IMR-90 (cell line): ENCODE measurements at regions not wholly inside any gene's neighbourhood (a gene's known extent, or its start where the extent isn't known, plus 50 kb on each side); places are given as distances from the start of the nearest gene placed in this dataset.

ENCODE experiments used
- ATAC-seq: fragments of 200-7000 bp; cut with Tn5 transposase; 2 replicates; pipeline ENCODE4 v1.9.1; 2020; ENCODE audit warnings: low read depth, mild to moderate bottlenecking, moderate library complexity
- BruUV-seq: library from RNA; stranded (reverse); fragments of 400-500 nt; replicated peaks from 2 replicates; lab custom pipeline; 2021; lab: Mats Ljungman, UMichigan
- CTCF ChIA-PET: fragments of 300-600 bp; formaldehyde crosslinking; extraction: SDS; loops from one replicate; lab custom pipeline; 2021; ENCODE audit warnings: antibody characterized with exemption; lab: Yijun Ruan, JAX
- POLR2A ChIA-PET: fragments of 300-600 bp; sonication (Branson Sonifier 250); formaldehyde crosslinking; loops from one replicate; lab custom pipeline; 2022; ENCODE audit warnings: antibody characterized with exemption; ENCODE audit not compliant: unreplicated experiment; lab: Charles Lee
- DNase-seq: peaks from one replicate; pipeline ENCODE4 v3.0.0; 2013
- H2AFZ ChIP-seq: replicated peaks from 2 replicates; pipeline ENCODE3; 2013; ENCODE audit warnings: low read length, mild to moderate bottlenecking; ENCODE audit not compliant: poor library complexity
- H2AK5ac ChIP-seq: 2 replicates; pipeline ENCODE4 v1.6.1; 2013; ENCODE audit warnings: low read depth, low read length, inconsistent platforms
- H2AK9ac ChIP-seq: replicated peaks from 2 replicates; pipeline ENCODE3; 2013; ENCODE audit warnings: mild to moderate bottlenecking, low read depth, low read length, moderate library complexity; ENCODE audit not compliant: poor library complexity
- H2BK120ac ChIP-seq: 2 replicates; pipeline ENCODE4 v1.6.1; 2013; ENCODE audit warnings: low read depth, low read length, inconsistent platforms
- H2BK15ac ChIP-seq: 3 replicates; pipeline ENCODE4 v1.6.1; 2013; ENCODE audit warnings: low read depth, low read length, inconsistent platforms
- H2BK20ac ChIP-seq: 2 replicates; pipeline ENCODE4 v1.6.1; 2013; ENCODE audit warnings: low read depth, mild to moderate bottlenecking, inconsistent platforms, low read length, moderate library complexity
- H2BK5ac ChIP-seq: 2 replicates; pipeline ENCODE4 v1.6.1; 2013; ENCODE audit warnings: mild to moderate bottlenecking, low read depth, low read length, inconsistent platforms; ENCODE audit not compliant: poor library complexity, severe bottlenecking
- H3K14ac ChIP-seq: replicated peaks from 2 replicates; pipeline ENCODE4 v1.6.1; 2013; ENCODE audit warnings: low read depth, low read length, inconsistent platforms
- H3K18ac ChIP-seq: 2 replicates; pipeline ENCODE4 v1.6.1; 2013; ENCODE audit warnings: low read depth, low read length, control low read depth
- H3K23ac ChIP-seq: 2 replicates; pipeline ENCODE4 v1.6.1; 2013; ENCODE audit warnings: low read depth, low read length, inconsistent platforms
- H3K27ac ChIP-seq: 2 replicates; pipeline ENCODE4 v1.5.1; 2013; ENCODE audit warnings: mild to moderate bottlenecking, control low read depth, low read length; ENCODE audit not compliant: insufficient read depth
- H3K27me3 ChIP-seq: 2 replicates; pipeline ENCODE4 v1.6.1; 2013; ENCODE audit warnings: low read length; ENCODE audit not compliant: control insufficient read depth, insufficient read depth
- H3K36me3 ChIP-seq: 2 replicates; pipeline ENCODE4 v1.6.1; 2013; ENCODE audit warnings: low read length, mixed read lengths; ENCODE audit not compliant: control insufficient read depth, insufficient read depth
- H3K4ac ChIP-seq: 2 replicates; pipeline ENCODE4 v1.6.1; 2013; ENCODE audit warnings: low read depth, low read length, inconsistent platforms
- H3K4me1 ChIP-seq: 2 replicates; pipeline ENCODE4 v1.6.1; 2013; ENCODE audit warnings: low read length, mixed read lengths; ENCODE audit not compliant: control insufficient read depth, insufficient read depth
- H3K4me2 ChIP-seq: 2 replicates; pipeline ENCODE4 v1.6.1; 2013; ENCODE audit warnings: low read depth, mild to moderate bottlenecking, control low read depth, low read length, moderate library complexity
- H3K4me3 ChIP-seq: 2 replicates; pipeline ENCODE4 v1.5.1; 2013; ENCODE audit warnings: low read depth, mild to moderate bottlenecking, control low read depth, low read length, moderate library complexity; ENCODE audit not compliant: insufficient read depth
- H3K56ac ChIP-seq: 2 replicates; pipeline ENCODE4 v1.6.1; 2013; ENCODE audit warnings: low read length, inconsistent platforms; ENCODE audit not compliant: insufficient read depth; ENCODE audit errors: extremely low read depth
- H3K79me1 ChIP-seq, 2 experiments: 2 replicates each; pipeline ENCODE4 v1.6.1; 2013; ENCODE audit warnings: low read length in 2 of 2, inconsistent platforms in 1 of 2, low read depth in 1 of 2
- H3K9ac ChIP-seq: 2 replicates; pipeline ENCODE4 v1.6.1; 2013; ENCODE audit warnings: low read depth, low read length, control low read depth
- H3K9me1 ChIP-seq: 2 replicates; pipeline ENCODE4 v1.6.1; 2013; ENCODE audit warnings: low read length, inconsistent platforms; ENCODE audit not compliant: insufficient read depth
- H3K9me3 ChIP-seq: 2 replicates; pipeline ENCODE4 v1.6.1; 2013; ENCODE audit warnings: low read length; ENCODE audit not compliant: control insufficient read depth, insufficient read depth
- H4K20me1 ChIP-seq: 2 replicates; pipeline ENCODE4 v1.6.1; 2013; ENCODE audit warnings: low read length, inconsistent platforms; ENCODE audit not compliant: insufficient read depth
- H4K5ac ChIP-seq: 2 replicates; pipeline ENCODE4 v1.6.1; 2013; ENCODE audit warnings: mild to moderate bottlenecking, low read depth, low read length, control low read depth
- H4K8ac ChIP-seq, 2 experiments: 2 replicates each; pipeline ENCODE4 v1.6.1; 2013; ENCODE audit warnings: low read depth in 2 of 2, low read length in 2 of 2, control low read depth in 1 of 2, inconsistent platforms in 1 of 2
- H4K91ac ChIP-seq: 2 replicates; pipeline ENCODE4 v1.6.1; 2013; ENCODE audit warnings: low read depth, low read length, inconsistent platforms; ENCODE audit not compliant: insufficient read depth
- BHLHE40 ChIP-seq: fragments of 150-350 bp; IDR thresholded peaks from 2 replicates; pipeline ENCODE4 v1.6.1; 2016; ENCODE audit warnings: mild to moderate bottlenecking, low read depth, low read length
- CEBPB ChIP-seq: IDR thresholded peaks from 2 replicates; pipeline ENCODE4 v1.6.1; 2012; ENCODE audit warnings: low read depth, low read length, improper control_type of control experiment
- CHD1 ChIP-seq: IDR thresholded peaks from 2 replicates; pipeline ENCODE4 v1.6.1; 2012; ENCODE audit warnings: low read depth, low read length, improper control_type of control experiment
- FOS ChIP-seq: fragments of 150-350 bp; IDR thresholded peaks from 2 replicates; pipeline ENCODE4 v1.6.1; 2016; ENCODE audit warnings: low read depth, low read length
- MAFK ChIP-seq: IDR thresholded peaks from 2 replicates; pipeline ENCODE4 v1.6.1; 2012; ENCODE audit warnings: low read depth, low read length, improper control_type of control experiment
- MAZ ChIP-seq: IDR thresholded peaks from 2 replicates; pipeline ENCODE4 v1.6.1; 2012; ENCODE audit warnings: low read depth, mild to moderate bottlenecking, low read length, improper control_type of control experiment, moderate library complexity, borderline replicate concordance
- MXI1 ChIP-seq: IDR thresholded peaks from 2 replicates; pipeline ENCODE4 v1.6.1; 2012; ENCODE audit warnings: low read depth, mild to moderate bottlenecking, low read length, moderate library complexity, borderline replicate concordance
- NFE2L2 ChIP-seq: fragments of 150-350 bp; IDR thresholded peaks from 2 replicates; pipeline ENCODE4 v1.6.1; 2016; ENCODE audit warnings: low read depth, mild to moderate bottlenecking, low read length
- POLR2A ChIP-seq: IDR thresholded peaks from 2 replicates; pipeline ENCODE4 v1.6.1; 2012; ENCODE audit warnings: mild to moderate bottlenecking, low read depth, low read length
- RAD21 ChIP-seq: IDR thresholded peaks from 2 replicates; pipeline ENCODE4 v1.6.1; 2012; ENCODE audit warnings: low read length, improper control_type of control experiment
- RCOR1 ChIP-seq: IDR thresholded peaks from 2 replicates; pipeline ENCODE4 v1.6.1; 2012; ENCODE audit warnings: mild to moderate bottlenecking, low read length, improper control_type of control experiment; ENCODE audit not compliant: insufficient replicate concordance
- RFX5 ChIP-seq: IDR thresholded peaks from 2 replicates; pipeline ENCODE4 v1.8.0; 2012; ENCODE audit warnings: low read depth, mild to moderate bottlenecking, low read length, moderate library complexity
- SMC3 ChIP-seq: fragments of 150-350 bp; IDR thresholded peaks from 2 replicates; pipeline ENCODE4 v1.6.1; 2016; ENCODE audit warnings: low read depth, mild to moderate bottlenecking, antibody characterized with exemption, low read length, moderate library complexity
- WGBS, 2 experiments: methylation state at CpG; one replicate each; pipeline versions ENCODE4 v1.1.5 to v1.1.7; 2013; ENCODE audit warnings: missing lambda C conversion rate in 2 of 2; ENCODE audit not compliant: insufficient read length in 1 of 2; ENCODE audit errors: extremely low coverage in 2 of 2; 5-methylcytosine and 5-hydroxymethylcytosine counted together
- dilution Hi-C: fragments of 300-500 bp; cut with HindIII; formaldehyde crosslinking; loops from one replicate; pipeline ENCODE4 v1.14.3; 2018; ENCODE audit warnings: low sequenced_read_pairs; ENCODE audit not compliant: unreplicated experiment
- in situ Hi-C: fragments of 300-500 bp; cut with MboI; formaldehyde crosslinking; loops from 3 replicates; pipeline ENCODE4 v1.14.3; 2019; ENCODE audit warnings: low sequenced_read_pairs, inconsistent platforms, mixed read lengths
- intact Hi-C: fragments of 100-400 bp; cut with micrococcal nuclease; formaldehyde crosslinking; loops from 2 replicates; pipeline ENCODE4 v1.10.0; 2022
- TF ChIP-seq, protein P1 (sequence below): conservative IDR thresholded peaks from 2 replicates; pipeline ENCODE4 v1.5.1; 2012; ENCODE audit warnings: mild to moderate bottlenecking, low read depth, low read length, improper control_type of control experiment
- TF ChIP-seq, protein P2 (sequence below): fragments of 150-350 bp; IDR thresholded peaks from 2 replicates; pipeline ENCODE4 v1.6.1; 2016; ENCODE audit warnings: low read depth, mild to moderate bottlenecking, low read length, moderate library complexity, borderline replicate concordance

DNA sequence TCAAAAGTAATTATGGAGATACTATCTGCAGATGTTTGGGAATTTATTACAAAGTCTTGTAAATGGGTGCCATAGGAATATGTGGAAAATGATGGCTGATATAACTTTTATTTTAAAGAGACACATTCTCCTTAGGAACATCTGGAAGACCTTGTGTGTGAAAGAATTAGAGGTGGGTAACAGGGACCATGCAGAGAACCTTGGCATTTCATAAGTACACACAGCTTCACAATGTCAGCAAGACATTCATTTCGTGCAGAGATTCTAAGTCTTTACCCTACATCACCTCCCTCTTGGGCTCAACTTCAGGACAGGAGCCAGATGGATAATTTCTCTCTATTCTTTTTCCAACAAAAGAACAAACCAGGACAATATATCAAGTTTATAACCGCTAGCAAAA is 458.1 kb upstream of the INTU start:
- ChIA-PET CTCF (no interaction called here), POLR2A (no interaction called here)
- BruUV-seq, result no TSS peak
- Histone ChIP-seq H2AK9ac (no peak overlapping the region), H4K91ac (no peak overlapping the region), H4K20me1 (no peaks in the 10 kb centered on the region), H3K9me3 (no peaks in the 10 kb centered on the region), H4K5ac (no peak overlapping the region), H3K18ac (no peak overlapping the region), H2AK5ac (no peak overlapping the region), H3K4me3 (no peak overlapping the region), H4K8ac (no peak overlapping the region), H3K27me3 (no peaks in the 10 kb centered on the region), H3K9ac (no peak overlapping the region), H3K23ac (no peak overlapping the region), H3K79me1 (no peaks in the 10 kb centered on the region), H3K14ac (no peak overlapping the region), H3K36me3 (no peaks in the 10 kb centered on the region), H2AFZ (no peak overlapping the region), H2BK120ac (no peak overlapping the region), H2BK5ac (no peak overlapping the region), H3K27ac (no peak overlapping the region), H2BK15ac (no peak overlapping the region), H3K4ac (no peak overlapping the region), H3K4me1 (no peaks in the 10 kb centered on the region), H3K56ac (no peak overlapping the region), H3K4me2 (no peak overlapping the region), H2BK20ac (no peak overlapping the region), H3K9me1 (no peaks in the 10 kb centered on the region)
- ATAC-seq (no peak), DNase-seq (no peak)
- no peak for TF ChIP-seq BHLHE40
- TF ChIP-seq CHD1, result no peak
- TF ChIP-seq, protein P1, sequence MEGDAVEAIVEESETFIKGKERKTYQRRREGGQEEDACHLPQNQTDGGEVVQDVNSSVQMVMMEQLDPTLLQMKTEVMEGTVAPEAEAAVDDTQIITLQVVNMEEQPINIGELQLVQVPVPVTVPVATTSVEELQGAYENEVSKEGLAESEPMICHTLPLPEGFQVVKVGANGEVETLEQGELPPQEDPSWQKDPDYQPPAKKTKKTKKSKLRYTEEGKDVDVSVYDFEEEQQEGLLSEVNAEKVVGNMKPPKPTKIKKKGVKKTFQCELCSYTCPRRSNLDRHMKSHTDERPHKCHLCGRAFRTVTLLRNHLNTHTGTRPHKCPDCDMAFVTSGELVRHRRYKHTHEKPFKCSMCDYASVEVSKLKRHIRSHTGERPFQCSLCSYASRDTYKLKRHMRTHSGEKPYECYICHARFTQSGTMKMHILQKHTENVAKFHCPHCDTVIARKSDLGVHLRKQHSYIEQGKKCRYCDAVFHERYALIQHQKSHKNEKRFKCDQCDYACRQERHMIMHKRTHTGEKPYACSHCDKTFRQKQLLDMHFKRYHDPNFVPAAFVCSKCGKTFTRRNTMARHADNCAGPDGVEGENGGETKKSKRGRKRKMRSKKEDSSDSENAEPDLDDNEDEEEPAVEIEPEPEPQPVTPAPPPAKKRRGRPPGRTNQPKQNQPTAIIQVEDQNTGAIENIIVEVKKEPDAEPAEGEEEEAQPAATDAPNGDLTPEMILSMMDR, result no peak
- no peak for TF ChIP-seq RFX5
- TF ChIP-seq, protein P2, sequence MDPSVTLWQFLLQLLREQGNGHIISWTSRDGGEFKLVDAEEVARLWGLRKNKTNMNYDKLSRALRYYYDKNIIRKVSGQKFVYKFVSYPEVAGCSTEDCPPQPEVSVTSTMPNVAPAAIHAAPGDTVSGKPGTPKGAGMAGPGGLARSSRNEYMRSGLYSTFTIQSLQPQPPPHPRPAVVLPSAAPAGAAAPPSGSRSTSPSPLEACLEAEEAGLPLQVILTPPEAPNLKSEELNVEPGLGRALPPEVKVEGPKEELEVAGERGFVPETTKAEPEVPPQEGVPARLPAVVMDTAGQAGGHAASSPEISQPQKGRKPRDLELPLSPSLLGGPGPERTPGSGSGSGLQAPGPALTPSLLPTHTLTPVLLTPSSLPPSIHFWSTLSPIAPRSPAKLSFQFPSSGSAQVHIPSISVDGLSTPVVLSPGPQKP, result no peak
- TF ChIP-seq MAFK, result no peak
- TF ChIP-seq RAD21, result no peak
- no peak for TF ChIP-seq FOS
- TF ChIP-seq CEBPB, result no peak
- TF ChIP-seq RCOR1, result no peak
- no peak for TF ChIP-seq POLR2A
- TF ChIP-seq MXI1, result no peak
- TF ChIP-seq SMC3, result no peak
- TF ChIP-seq MAZ, result no peak
- no peak for TF ChIP-seq NFE2L2
- intact Hi-C loops, result loop anchor here (5.0 kb wide), 1 partner anchor 547 kb away; no protein-coding TSS in a partner anchor
- in situ Hi-C loops, result no loop called here
- dilution Hi-C loops, result no loop called here
- WGBS, 2 experiments, result no CpG with 5 or more reads among the region's 2 CpGs
